ENCODE measurements at regions not wholly inside any gene's neighbourhood (a gene's known extent, or its start where the extent isn't known, plus 50 kb on each side); places are given as distances from the start of the nearest gene placed in this dataset.

DNA sequence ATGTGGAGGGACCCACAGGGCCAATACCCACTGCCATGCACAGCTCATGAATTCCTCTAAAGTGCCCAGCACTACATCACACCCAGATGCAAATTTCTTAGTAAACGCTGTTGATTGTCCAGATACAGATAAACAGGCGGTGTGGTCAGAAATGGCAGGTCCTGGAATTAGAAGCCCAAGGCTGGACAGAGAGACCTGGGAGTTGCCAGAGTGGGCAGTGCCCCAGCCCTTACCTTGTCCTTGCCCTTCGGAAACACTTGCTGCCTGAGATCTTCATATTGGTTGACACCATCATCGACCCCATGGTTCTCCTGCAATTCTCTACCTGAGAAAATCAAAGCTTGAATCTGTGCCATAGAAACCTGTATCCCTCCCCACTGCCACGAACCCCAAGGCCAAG is 149.3 kb upstream of the ETV3 start:
- Histone ChIP-seq H3K4me3 (no peak overlapping the region), H3K36me3 (no peaks in the 10 kb centered on the region), H3K27ac (no peak overlapping the region), H3K9me3 (no peaks in the 10 kb centered on the region), H3K27me3 (replicated peaks; ENCODE audit: insufficient read depth) (no peaks in the 10 kb centered on the region), H3K4me1 (ENCODE audit: control insufficient read depth in 1 of 2, low read depth in 2 of 2) (no peaks in the 10 kb centered on the region)
- TF ChIP-seq, protein P1, sequence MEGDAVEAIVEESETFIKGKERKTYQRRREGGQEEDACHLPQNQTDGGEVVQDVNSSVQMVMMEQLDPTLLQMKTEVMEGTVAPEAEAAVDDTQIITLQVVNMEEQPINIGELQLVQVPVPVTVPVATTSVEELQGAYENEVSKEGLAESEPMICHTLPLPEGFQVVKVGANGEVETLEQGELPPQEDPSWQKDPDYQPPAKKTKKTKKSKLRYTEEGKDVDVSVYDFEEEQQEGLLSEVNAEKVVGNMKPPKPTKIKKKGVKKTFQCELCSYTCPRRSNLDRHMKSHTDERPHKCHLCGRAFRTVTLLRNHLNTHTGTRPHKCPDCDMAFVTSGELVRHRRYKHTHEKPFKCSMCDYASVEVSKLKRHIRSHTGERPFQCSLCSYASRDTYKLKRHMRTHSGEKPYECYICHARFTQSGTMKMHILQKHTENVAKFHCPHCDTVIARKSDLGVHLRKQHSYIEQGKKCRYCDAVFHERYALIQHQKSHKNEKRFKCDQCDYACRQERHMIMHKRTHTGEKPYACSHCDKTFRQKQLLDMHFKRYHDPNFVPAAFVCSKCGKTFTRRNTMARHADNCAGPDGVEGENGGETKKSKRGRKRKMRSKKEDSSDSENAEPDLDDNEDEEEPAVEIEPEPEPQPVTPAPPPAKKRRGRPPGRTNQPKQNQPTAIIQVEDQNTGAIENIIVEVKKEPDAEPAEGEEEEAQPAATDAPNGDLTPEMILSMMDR (IDR thresholded peaks at IDR 0.05): no peak
- no peak for DNase-seq (ENCODE audit: low spot score)
- ATAC-seq (ENCODE audit: insufficient number of reproducible peaks, low FRiP score, low read depth): no peak

DNA sequence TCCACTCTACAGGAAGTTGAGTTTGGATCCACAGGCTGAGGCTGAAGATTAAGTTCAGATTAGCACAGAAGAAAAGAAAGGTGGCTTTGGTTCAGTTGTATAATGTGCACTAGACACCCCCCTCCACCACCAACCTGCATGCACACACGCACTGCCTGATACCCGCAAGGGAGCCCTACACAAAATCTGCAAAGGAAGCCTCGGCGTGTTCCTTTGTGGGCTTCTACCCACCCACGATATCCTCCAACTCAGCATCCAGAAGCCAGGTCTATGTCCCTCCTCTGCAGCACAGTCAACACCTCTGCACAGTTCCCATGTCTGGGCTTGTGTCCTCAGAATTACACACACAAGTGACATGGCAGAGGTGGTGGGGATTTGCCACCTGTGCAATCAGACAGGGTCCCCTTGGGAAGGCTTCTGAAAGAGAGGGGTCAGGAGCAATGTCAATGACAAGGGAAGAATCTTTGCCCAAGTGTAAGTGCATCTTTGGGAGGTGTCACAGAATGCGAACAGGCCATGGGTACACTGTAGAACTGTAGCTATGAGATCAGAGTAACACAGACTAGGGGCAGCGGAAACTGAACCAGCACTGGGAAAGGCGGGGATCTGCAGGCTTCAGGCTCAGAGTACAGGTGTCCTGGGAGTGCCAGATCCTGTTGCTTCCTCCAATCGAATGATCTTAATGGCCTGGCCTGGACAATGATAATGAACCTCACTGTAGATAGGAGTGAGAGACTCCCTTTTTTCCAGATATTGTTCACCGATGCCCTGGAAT is 148.6 kb upstream of the ETV3 start:
- Histone ChIP-seq H3K27ac (no peak overlapping the region), H3K36me3 (no peaks in the 10 kb centered on the region), H3K4me3 (no peak overlapping the region), H3K4me1 (ENCODE audit: control insufficient read depth in 1 of 2, low read depth in 2 of 2) (no peaks in the 10 kb centered on the region), H3K9me3 (no peaks in the 10 kb centered on the region), H3K27me3 (replicated peaks; ENCODE audit: insufficient read depth) (no peaks in the 10 kb centered on the region)
- DNase-seq (ENCODE audit: low spot score) (no peak), ATAC-seq (ENCODE audit: insufficient number of reproducible peaks, low FRiP score, low read depth) (no peak)
- TF ChIP-seq, protein P1 (IDR thresholded peaks at IDR 0.05): no peak

DNA sequence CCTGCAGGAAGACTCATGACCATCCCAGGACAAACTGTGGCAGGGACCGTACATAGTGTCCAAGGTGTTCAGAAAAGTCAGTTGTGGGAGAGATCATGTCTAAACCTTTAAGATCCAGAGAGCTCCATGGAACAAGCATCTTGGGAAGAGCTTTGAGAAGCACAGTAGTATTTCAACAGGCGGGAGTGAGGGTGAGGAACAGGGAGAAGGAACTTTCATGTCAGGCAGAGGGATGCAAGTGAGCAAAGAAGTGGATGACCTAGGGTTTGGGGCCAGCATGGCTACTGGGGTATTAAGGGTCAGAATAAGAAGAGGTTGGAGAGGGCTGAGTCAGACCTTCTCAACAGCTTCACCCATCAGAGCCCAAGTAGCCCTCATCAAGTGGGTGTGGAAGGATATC is 147.9 kb upstream of the ETV3 start:
- DNase-seq (ENCODE audit: low spot score): no peak
- ATAC-seq (ENCODE audit: insufficient number of reproducible peaks, low FRiP score, low read depth): no peak
- Histone ChIP-seq H3K36me3 (no peaks in the 10 kb centered on the region), H3K4me3 (no peak overlapping the region), H3K27ac (no peak overlapping the region), H3K27me3 (replicated peaks; ENCODE audit: insufficient read depth) (no peaks in the 10 kb centered on the region), H3K4me1 (ENCODE audit: control insufficient read depth in 1 of 2, low read depth in 2 of 2) (no peaks in the 10 kb centered on the region), H3K9me3 (no peaks in the 10 kb centered on the region)
- TF ChIP-seq, protein P1 (IDR thresholded peaks at IDR 0.05): no peak

DNA sequence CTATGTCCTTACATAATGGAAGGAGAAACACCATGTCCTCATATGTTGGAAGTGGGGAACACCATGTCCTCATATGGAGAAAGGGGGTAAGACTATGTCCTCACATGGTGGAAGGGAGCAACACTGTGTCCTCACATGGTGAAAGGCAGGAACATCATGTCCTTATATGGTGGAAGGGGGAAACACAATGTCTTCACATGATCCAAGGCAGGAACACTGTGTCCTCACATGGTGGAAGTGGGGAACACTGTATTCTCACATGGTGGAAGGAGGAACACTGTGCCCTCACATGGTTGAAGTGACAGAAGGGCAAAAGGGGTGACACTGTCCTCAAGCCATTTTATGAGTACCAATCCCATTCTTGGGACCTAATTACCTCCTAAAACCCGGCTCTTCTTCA is 146.3 kb upstream of the ETV3 start:
- H3K36me3 ChIP-seq: no peaks in the 10 kb centered on the region
- H3K27me3 ChIP-seq (replicated peaks; ENCODE audit: insufficient read depth): no peaks in the 10 kb centered on the region
- no peak for DNase-seq (ENCODE audit: low spot score)
- no peak overlapping the region for H3K27ac ChIP-seq
- no peak overlapping the region for H3K4me3 ChIP-seq
- no peaks in the 10 kb centered on the region for H3K4me1 ChIP-seq (ENCODE audit: control insufficient read depth in 1 of 2, low read depth in 2 of 2)
- TF ChIP-seq, protein P1 (IDR thresholded peaks at IDR 0.05): no peak
- no peak for ATAC-seq (ENCODE audit: insufficient number of reproducible peaks, low FRiP score, low read depth)
- no peaks in the 10 kb centered on the region for H3K9me3 ChIP-seq

DNA sequence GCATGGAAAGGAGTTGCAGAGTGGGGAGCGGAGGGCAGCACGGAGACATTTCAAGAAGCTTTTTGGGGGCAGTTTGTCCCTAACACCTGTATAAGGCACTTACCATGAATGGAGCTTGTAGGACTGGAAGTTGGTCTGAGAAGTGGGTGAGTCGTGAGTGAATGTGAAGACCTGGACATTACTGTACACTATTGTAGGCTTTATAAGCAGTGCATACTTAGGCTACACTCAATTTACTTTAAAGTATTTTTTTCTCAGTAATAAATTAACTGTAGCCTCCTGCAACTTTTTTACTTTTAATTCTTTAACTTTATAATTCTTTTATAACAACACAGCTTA is 141.6 kb upstream of the ETV3 start:
- Histone ChIP-seq H3K4me3 (no peak overlapping the region), H3K27ac (no peak overlapping the region), H3K9me3 (no peaks in the 10 kb centered on the region), H3K4me1 (ENCODE audit: control insufficient read depth in 1 of 2, low read depth in 2 of 2) (no peaks in the 10 kb centered on the region), H3K27me3 (replicated peaks; ENCODE audit: insufficient read depth) (no peaks in the 10 kb centered on the region), H3K36me3 (no peaks in the 10 kb centered on the region)
- TF ChIP-seq, protein P1 (IDR thresholded peaks at IDR 0.05): no peak
- no peak for ATAC-seq (ENCODE audit: insufficient number of reproducible peaks, low FRiP score, low read depth)
- DNase-seq (ENCODE audit: low spot score): no peak

All from thoracic aorta (tissue), 2 donors.